ENCODE measurements at regions not wholly inside any gene's neighbourhood (a gene's known extent, or its start where the extent isn't known, plus 50 kb on each side); places are given as distances from the start of the nearest gene placed in this dataset.

DNA sequence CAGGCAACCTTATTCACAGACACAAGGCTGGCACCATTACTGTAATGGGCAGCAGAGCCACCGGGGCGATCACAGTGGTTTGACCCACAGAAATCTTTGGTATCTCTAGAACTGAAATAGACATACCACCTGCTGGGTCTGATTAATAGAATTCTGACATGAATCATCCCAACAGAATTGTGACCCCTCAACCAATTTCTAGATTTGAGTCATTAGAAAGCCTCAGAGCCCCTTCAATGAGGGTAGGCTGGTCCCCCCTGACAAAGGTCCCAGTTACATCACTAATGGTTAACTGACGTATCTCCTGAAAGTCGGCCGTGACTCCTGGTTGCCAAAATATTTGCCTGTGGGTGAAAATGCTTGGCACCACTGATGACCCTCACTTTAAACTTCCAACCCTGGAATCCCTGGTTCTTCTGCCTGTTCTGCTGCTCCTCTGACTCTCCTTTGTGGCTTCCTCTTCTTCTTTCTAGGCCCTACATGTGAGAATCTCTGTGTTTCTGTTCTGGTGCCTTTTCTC lies 124.9 kb upstream of the ARID1B start:
- TF ChIP-seq, protein P1, sequence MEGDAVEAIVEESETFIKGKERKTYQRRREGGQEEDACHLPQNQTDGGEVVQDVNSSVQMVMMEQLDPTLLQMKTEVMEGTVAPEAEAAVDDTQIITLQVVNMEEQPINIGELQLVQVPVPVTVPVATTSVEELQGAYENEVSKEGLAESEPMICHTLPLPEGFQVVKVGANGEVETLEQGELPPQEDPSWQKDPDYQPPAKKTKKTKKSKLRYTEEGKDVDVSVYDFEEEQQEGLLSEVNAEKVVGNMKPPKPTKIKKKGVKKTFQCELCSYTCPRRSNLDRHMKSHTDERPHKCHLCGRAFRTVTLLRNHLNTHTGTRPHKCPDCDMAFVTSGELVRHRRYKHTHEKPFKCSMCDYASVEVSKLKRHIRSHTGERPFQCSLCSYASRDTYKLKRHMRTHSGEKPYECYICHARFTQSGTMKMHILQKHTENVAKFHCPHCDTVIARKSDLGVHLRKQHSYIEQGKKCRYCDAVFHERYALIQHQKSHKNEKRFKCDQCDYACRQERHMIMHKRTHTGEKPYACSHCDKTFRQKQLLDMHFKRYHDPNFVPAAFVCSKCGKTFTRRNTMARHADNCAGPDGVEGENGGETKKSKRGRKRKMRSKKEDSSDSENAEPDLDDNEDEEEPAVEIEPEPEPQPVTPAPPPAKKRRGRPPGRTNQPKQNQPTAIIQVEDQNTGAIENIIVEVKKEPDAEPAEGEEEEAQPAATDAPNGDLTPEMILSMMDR (IDR thresholded peaks at IDR 0.05), result no peak
- TF ChIP-seq POLR2A (IDR thresholded peaks at IDR 0.05) (no peak), POLR2AphosphoS5 (IDR thresholded peaks at IDR 0.05) (no peak)

All from prostate gland (tissue), 2 donors.